NB4 (cell line): ENCODE measurements at regions not wholly inside any gene's neighbourhood (a gene's known extent, or its start where the extent isn't known, plus 50 kb on each side); places are given as distances from the start of the nearest gene placed in this dataset.
"Not testable (repeated sequence)": the region's sequence is repeated elsewhere in the genome, so short reads cannot be mapped to it uniquely, and the experiment has no call there.

Experiments used
- DNase-seq: peaks from one replicate; pipeline ENCODE4 v3.0.0; 2010; ENCODE audit warnings: low read depth
- H3K4me3 ChIP-seq: one replicate; pipeline ENCODE4 v1.5.1; 2011; ENCODE audit warnings: mild to moderate bottlenecking, low read depth, low read length, moderate library complexity
- CTCF ChIP-seq: IDR thresholded peaks from one replicate; pipeline ENCODE4 v1.5.1; 2012; ENCODE audit warnings: low read depth, low read length
- MAX ChIP-seq: IDR thresholded peaks from 2 replicates; pipeline ENCODE4 v1.6.1; 2011; ENCODE audit warnings: low read depth, low read length
- MYC ChIP-seq: IDR thresholded peaks from 2 replicates; pipeline ENCODE4 v1.6.1; 2011; ENCODE audit warnings: low read depth, low read length
- POLR2A ChIP-seq: IDR thresholded peaks from 2 replicates; pipeline ENCODE4 v1.6.1; 2011; ENCODE audit warnings: mild to moderate bottlenecking; ENCODE audit not compliant: insufficient read length; ENCODE audit errors: extremely low read depth

GRCh38 chr4:63106600-63106999, 1302.7 kb downstream of the TECRL start:
- no peak overlapping the region for H3K4me3 ChIP-seq
- TF ChIP-seq POLR2A (no peak), CTCF (no peak), MAX (no peak), MYC (no peak)
- DNase-seq, result no peak

GRCh38 chr4:63105839-63106238, 1303.4 kb downstream of the TECRL start:
- H3K4me3 ChIP-seq, result no peak overlapping the region
- TF ChIP-seq POLR2A (no peak), CTCF (no peak), MYC (no peak), MAX (no peak)
- DNase-seq, result no peak

GRCh38 chr4:63090641-63091040, 1318.6 kb downstream of the TECRL start:
- no peak for DNase-seq
- TF ChIP-seq MAX (no peak), CTCF (no peak), MYC (no peak), POLR2A (no peak)
- no peak overlapping the region for H3K4me3 ChIP-seq

- TF ChIP-seq CTCF (no peak), MYC (no peak), POLR2A (no peak), MAX (no peak)
- no peak for DNase-seq
- H3K4me3 ChIP-seq, result no peak overlapping the region
These were observed 1324.2 kb downstream of the TECRL start for GRCh38 chr4:63085091-63085490.

GRCh38 chr4:63080934-63081333, 1328.3 kb downstream of the TECRL start:
- TF ChIP-seq POLR2A (no peak), CTCF (no peak), MAX (no peak), MYC (no peak)
- H3K4me3 ChIP-seq, result no peak overlapping the region
- DNase-seq, result no peak

- no peak for DNase-seq
- no peak overlapping the region for H3K4me3 ChIP-seq
- TF ChIP-seq CTCF, result no peak
- TF ChIP-seq POLR2A, result no peak
- no peak for TF ChIP-seq MAX
- no peak for TF ChIP-seq MYC
These were observed 1345.5 kb downstream of the TECRL start for GRCh38 chr4:63063760-63064159.

GRCh38 chr4:63062891-63063290, 1346.4 kb downstream of the TECRL start:
- not testable (repeated sequence) for DNase-seq, H3K4me3 ChIP-seq
